ENCODE measurements at regions not wholly inside any gene's neighbourhood (a gene's known extent, or its start where the extent isn't known, plus 50 kb on each side); places are given as distances from the start of the nearest gene placed in this dataset.

DNA sequence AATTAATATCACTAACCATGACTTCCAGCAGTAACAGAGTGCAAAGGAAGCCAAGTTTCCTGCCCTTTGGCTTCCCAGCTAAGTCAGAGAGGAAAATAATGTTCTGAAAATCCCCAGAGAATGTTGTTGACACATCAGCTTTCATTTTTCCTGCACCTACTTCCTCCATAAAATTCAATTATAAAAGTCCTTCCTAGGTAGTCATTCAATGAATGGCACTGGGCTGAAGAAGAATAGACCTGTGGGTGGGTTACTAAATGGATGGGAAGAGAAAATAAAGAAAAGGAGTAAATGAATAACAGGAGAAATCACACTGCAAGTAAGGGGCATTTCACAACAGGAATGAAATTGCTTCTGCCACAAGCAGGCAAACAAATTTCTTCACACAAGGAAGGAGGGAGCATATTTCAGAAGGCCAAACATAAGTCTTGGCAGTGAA lies 73.2 kb upstream of the MDM1 start:
- H3K4me3 ChIP-seq: peak overlapping the region; percentile 38
- TF ChIP-seq, protein P1, sequence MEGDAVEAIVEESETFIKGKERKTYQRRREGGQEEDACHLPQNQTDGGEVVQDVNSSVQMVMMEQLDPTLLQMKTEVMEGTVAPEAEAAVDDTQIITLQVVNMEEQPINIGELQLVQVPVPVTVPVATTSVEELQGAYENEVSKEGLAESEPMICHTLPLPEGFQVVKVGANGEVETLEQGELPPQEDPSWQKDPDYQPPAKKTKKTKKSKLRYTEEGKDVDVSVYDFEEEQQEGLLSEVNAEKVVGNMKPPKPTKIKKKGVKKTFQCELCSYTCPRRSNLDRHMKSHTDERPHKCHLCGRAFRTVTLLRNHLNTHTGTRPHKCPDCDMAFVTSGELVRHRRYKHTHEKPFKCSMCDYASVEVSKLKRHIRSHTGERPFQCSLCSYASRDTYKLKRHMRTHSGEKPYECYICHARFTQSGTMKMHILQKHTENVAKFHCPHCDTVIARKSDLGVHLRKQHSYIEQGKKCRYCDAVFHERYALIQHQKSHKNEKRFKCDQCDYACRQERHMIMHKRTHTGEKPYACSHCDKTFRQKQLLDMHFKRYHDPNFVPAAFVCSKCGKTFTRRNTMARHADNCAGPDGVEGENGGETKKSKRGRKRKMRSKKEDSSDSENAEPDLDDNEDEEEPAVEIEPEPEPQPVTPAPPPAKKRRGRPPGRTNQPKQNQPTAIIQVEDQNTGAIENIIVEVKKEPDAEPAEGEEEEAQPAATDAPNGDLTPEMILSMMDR (IDR thresholded peaks at IDR 0.05; ENCODE audit: borderline replicate concordance): no peak
- H3K4me1 ChIP-seq: peaks cover 38% of the 10 kb centered on the region
- no peaks in the 10 kb centered on the region for H3K36me3 ChIP-seq
- peak overlapping the region; percentile 85 for H3K27ac ChIP-seq (replicated peaks)
- H3K9me3 ChIP-seq (replicated peaks): no peaks in the 10 kb centered on the region
- no peaks in the 10 kb centered on the region for H3K27me3 ChIP-seq (ENCODE audit: low read depth)
- DNase-seq: no peak
- intact Hi-C loops (cut with micrococcal nuclease): loop anchor here (10.0 kb wide), 1 partner anchor 49 kb away; no protein-coding TSS in a partner anchor

DNA sequence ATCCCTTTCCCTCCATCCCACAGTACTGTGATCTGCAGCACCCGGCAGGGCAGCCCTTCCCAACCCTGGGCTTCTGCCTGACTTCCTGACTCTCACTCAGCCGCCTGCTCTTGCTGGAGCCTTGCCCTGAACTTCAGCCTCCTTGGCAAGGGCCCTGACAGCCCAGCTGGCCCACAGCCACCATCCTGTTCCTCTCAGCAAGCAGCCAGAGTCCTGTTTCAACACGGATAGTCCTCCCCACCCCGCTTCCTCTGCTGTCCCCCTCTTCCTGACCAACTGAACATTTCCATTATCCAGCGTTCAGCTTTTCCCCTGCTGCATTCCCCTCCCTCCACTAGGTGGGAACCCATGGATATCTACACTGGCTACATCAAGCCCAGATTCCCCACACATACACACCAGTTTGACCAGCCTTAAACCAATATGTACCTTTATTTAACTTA lies 74.0 kb upstream of the MDM1 start:
- H3K4me1 ChIP-seq: peaks cover 32% of the 10 kb centered on the region
- DNase-seq: peak; percentile 94
- peak overlapping the region; percentile 38 for H3K4me3 ChIP-seq
- TF ChIP-seq, protein P1 (IDR thresholded peaks at IDR 0.05; ENCODE audit: borderline replicate concordance): peak; percentile 64
- no peaks in the 10 kb centered on the region for H3K9me3 ChIP-seq (replicated peaks)
- peak overlapping the region; percentile 85 for H3K27ac ChIP-seq (replicated peaks)
- no peaks in the 10 kb centered on the region for H3K36me3 ChIP-seq
- H3K27me3 ChIP-seq (ENCODE audit: low read depth): no peaks in the 10 kb centered on the region
- intact Hi-C loops (cut with micrococcal nuclease): loop anchor here (10.0 kb wide), 1 partner anchor 49 kb away; no protein-coding TSS in a partner anchor

DNA sequence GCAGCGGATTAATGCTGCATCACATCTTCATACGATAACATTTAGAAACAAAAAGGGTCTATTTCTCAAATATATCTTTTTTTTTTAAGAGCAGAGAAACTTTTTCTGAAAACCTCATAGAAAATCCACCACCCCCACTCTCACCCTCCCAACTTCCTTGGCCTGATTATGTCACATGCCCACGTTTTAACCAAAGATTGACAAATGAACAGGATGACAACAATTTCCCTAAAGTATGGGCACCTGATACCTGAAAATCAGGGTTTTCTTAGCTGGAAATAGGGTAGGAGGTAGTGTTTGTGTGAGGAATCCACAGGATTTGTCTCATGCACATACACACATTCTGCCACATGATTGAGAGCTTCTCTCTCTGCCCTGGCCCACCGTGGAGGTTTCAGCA lies 74.7 kb upstream of the MDM1 start:
- intact Hi-C loops (cut with micrococcal nuclease): loop anchor here (10.0 kb wide), 1 partner anchor 48 kb away; no protein-coding TSS in a partner anchor

DNA sequence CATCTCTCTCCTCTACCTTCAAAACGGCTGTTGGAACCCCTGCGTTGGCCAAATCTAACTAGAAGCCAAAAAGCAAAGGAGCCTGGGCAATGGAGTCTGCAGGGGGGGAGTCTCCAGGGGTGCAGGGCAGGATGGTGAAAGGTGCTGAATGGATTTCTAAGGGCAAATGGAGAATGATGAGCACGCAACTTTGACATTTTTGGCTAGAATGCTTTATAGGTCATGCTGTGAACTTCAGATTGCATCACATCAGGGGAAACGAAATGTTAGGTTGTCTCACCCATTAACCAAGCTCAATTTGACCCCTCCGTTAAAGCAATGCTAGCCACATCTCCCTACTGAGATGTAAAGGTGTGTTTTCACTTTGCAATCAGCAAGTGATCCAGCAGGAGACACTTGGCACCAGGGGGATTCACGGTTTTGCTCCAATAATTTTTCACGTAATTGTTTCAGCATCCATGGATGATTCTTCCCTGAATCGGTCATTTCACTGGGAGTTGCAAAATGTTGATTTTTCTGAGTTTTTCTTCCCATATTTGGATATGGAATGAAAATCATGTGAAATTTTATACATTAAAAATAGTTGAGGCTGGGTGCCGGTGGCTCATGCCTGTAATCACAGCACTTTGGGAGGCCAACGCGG lies 78.0 kb upstream of the MDM1 start:
- no peak for DNase-seq
- peaks cover 20% of the 10 kb centered on the region for H3K4me1 ChIP-seq
- no peaks in the 10 kb centered on the region for H3K9me3 ChIP-seq (replicated peaks)
- H3K36me3 ChIP-seq: no peaks in the 10 kb centered on the region
- TF ChIP-seq, protein P1 (IDR thresholded peaks at IDR 0.05; ENCODE audit: borderline replicate concordance): no peak
- no peak overlapping the region for H3K27ac ChIP-seq (replicated peaks)
- no peak overlapping the region for H3K4me3 ChIP-seq
- intact Hi-C loops (cut with micrococcal nuclease): no loop called here
- no peaks in the 10 kb centered on the region for H3K27me3 ChIP-seq (ENCODE audit: low read depth)

More for the DNA sequence above, 74.7 kb upstream of the MDM1 start:
- no peak for DNase-seq
- Histone ChIP-seq H3K36me3 (no peaks in the 10 kb centered on the region), H3K4me3 (no peak overlapping the region), H3K9me3 (replicated peaks) (no peaks in the 10 kb centered on the region), H3K4me1 (peaks cover 32% of the 10 kb centered on the region), H3K27ac (replicated peaks) (peak overlapping the region; percentile 85), H3K27me3 (ENCODE audit: low read depth) (no peaks in the 10 kb centered on the region)
- TF ChIP-seq, protein P1 (IDR thresholded peaks at IDR 0.05; ENCODE audit: borderline replicate concordance): no peak

DNA sequence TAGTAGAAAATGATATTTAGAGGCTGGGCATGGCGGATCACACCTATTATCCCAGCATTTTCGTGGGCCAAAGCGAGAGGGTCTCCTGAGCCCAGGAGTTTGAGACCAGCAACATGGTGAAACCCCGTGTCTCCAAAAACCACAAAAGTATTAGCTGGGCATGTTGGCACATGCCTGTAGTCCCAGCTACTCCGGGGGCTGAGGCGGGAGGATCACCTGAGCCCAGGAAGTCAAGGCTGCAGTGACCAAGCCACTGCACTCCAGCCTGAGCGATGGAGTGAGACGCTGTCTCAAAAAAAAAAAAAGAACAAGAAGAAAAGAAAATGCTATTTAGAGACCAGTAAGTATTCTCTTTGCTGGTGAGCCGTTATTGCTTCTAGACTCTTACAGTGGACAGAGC lies 79.2 kb upstream of the MDM1 start:
- Histone ChIP-seq H3K27me3 (ENCODE audit: low read depth) (no peaks in the 10 kb centered on the region), H3K27ac (replicated peaks) (no peak overlapping the region), H3K4me3 (no peak overlapping the region), H3K4me1 (peaks cover 8% of the 10 kb centered on the region), H3K9me3 (replicated peaks) (no peaks in the 10 kb centered on the region), H3K36me3 (no peaks in the 10 kb centered on the region)
- intact Hi-C loops (cut with micrococcal nuclease): no loop called here
- TF ChIP-seq, protein P1 (IDR thresholded peaks at IDR 0.05; ENCODE audit: borderline replicate concordance): no peak
- no peak for DNase-seq

All from left ventricle myocardium inferior (tissue), 1 donor.